IMR-90 (cell line): ENCODE measurements at regions not wholly inside any gene's neighbourhood (a gene's known extent, or its start where the extent isn't known, plus 50 kb on each side); places are given as distances from the start of the nearest gene placed in this dataset.

Experiments
- ATAC-seq: fragments of 200-7000 bp; cut with Tn5 transposase; 2 replicates; pipeline ENCODE4 v1.9.1; 2020; ENCODE audit warnings: low read depth, mild to moderate bottlenecking, moderate library complexity
- BruUV-seq: library from RNA; stranded (reverse); fragments of 400-500 nt; replicated peaks from 2 replicates; lab custom pipeline; 2021; lab: Mats Ljungman, UMichigan
- CTCF ChIA-PET: fragments of 300-600 bp; formaldehyde crosslinking; extraction: SDS; loops from one replicate; lab custom pipeline; 2021; ENCODE audit warnings: antibody characterized with exemption; lab: Yijun Ruan, JAX
- POLR2A ChIA-PET: fragments of 300-600 bp; sonication (Branson Sonifier 250); formaldehyde crosslinking; loops from one replicate; lab custom pipeline; 2022; ENCODE audit warnings: antibody characterized with exemption; ENCODE audit not compliant: unreplicated experiment; lab: Charles Lee
- DNase-seq: peaks from one replicate; pipeline ENCODE4 v3.0.0; 2013
- H2AFZ ChIP-seq: replicated peaks from 2 replicates; pipeline ENCODE3; 2013; ENCODE audit warnings: low read length, mild to moderate bottlenecking; ENCODE audit not compliant: poor library complexity
- H2AK5ac ChIP-seq: 2 replicates; pipeline ENCODE4 v1.6.1; 2013; ENCODE audit warnings: low read depth, low read length, inconsistent platforms
- H2AK9ac ChIP-seq: replicated peaks from 2 replicates; pipeline ENCODE3; 2013; ENCODE audit warnings: mild to moderate bottlenecking, low read depth, low read length, moderate library complexity; ENCODE audit not compliant: poor library complexity
- H2BK120ac ChIP-seq: 2 replicates; pipeline ENCODE4 v1.6.1; 2013; ENCODE audit warnings: low read depth, low read length, inconsistent platforms
- H2BK15ac ChIP-seq: 3 replicates; pipeline ENCODE4 v1.6.1; 2013; ENCODE audit warnings: low read depth, low read length, inconsistent platforms
- H2BK20ac ChIP-seq: 2 replicates; pipeline ENCODE4 v1.6.1; 2013; ENCODE audit warnings: low read depth, mild to moderate bottlenecking, inconsistent platforms, low read length, moderate library complexity
- H2BK5ac ChIP-seq: 2 replicates; pipeline ENCODE4 v1.6.1; 2013; ENCODE audit warnings: mild to moderate bottlenecking, low read depth, low read length, inconsistent platforms; ENCODE audit not compliant: poor library complexity, severe bottlenecking
- H3K14ac ChIP-seq: replicated peaks from 2 replicates; pipeline ENCODE4 v1.6.1; 2013; ENCODE audit warnings: low read depth, low read length, inconsistent platforms
- H3K18ac ChIP-seq: 2 replicates; pipeline ENCODE4 v1.6.1; 2013; ENCODE audit warnings: low read depth, low read length, control low read depth
- H3K23ac ChIP-seq: 2 replicates; pipeline ENCODE4 v1.6.1; 2013; ENCODE audit warnings: low read depth, low read length, inconsistent platforms
- H3K27ac ChIP-seq: 2 replicates; pipeline ENCODE4 v1.5.1; 2013; ENCODE audit warnings: mild to moderate bottlenecking, control low read depth, low read length; ENCODE audit not compliant: insufficient read depth
- H3K27me3 ChIP-seq: 2 replicates; pipeline ENCODE4 v1.6.1; 2013; ENCODE audit warnings: low read length; ENCODE audit not compliant: control insufficient read depth, insufficient read depth
- H3K36me3 ChIP-seq: 2 replicates; pipeline ENCODE4 v1.6.1; 2013; ENCODE audit warnings: low read length, mixed read lengths; ENCODE audit not compliant: control insufficient read depth, insufficient read depth
- H3K4ac ChIP-seq: 2 replicates; pipeline ENCODE4 v1.6.1; 2013; ENCODE audit warnings: low read depth, low read length, inconsistent platforms
- H3K4me1 ChIP-seq: 2 replicates; pipeline ENCODE4 v1.6.1; 2013; ENCODE audit warnings: low read length, mixed read lengths; ENCODE audit not compliant: control insufficient read depth, insufficient read depth
- H3K4me2 ChIP-seq: 2 replicates; pipeline ENCODE4 v1.6.1; 2013; ENCODE audit warnings: low read depth, mild to moderate bottlenecking, control low read depth, low read length, moderate library complexity
- H3K4me3 ChIP-seq: 2 replicates; pipeline ENCODE4 v1.5.1; 2013; ENCODE audit warnings: low read depth, mild to moderate bottlenecking, control low read depth, low read length, moderate library complexity; ENCODE audit not compliant: insufficient read depth
- H3K56ac ChIP-seq: 2 replicates; pipeline ENCODE4 v1.6.1; 2013; ENCODE audit warnings: low read length, inconsistent platforms; ENCODE audit not compliant: insufficient read depth; ENCODE audit errors: extremely low read depth
- H3K79me1 ChIP-seq, 2 experiments: 2 replicates each; pipeline ENCODE4 v1.6.1; 2013; ENCODE audit warnings: low read length in 2 of 2, inconsistent platforms in 1 of 2, low read depth in 1 of 2
- H3K9ac ChIP-seq: 2 replicates; pipeline ENCODE4 v1.6.1; 2013; ENCODE audit warnings: low read depth, low read length, control low read depth
- H3K9me1 ChIP-seq: 2 replicates; pipeline ENCODE4 v1.6.1; 2013; ENCODE audit warnings: low read length, inconsistent platforms; ENCODE audit not compliant: insufficient read depth
- H3K9me3 ChIP-seq: 2 replicates; pipeline ENCODE4 v1.6.1; 2013; ENCODE audit warnings: low read length; ENCODE audit not compliant: control insufficient read depth, insufficient read depth
- H4K20me1 ChIP-seq: 2 replicates; pipeline ENCODE4 v1.6.1; 2013; ENCODE audit warnings: low read length, inconsistent platforms; ENCODE audit not compliant: insufficient read depth
- H4K5ac ChIP-seq: 2 replicates; pipeline ENCODE4 v1.6.1; 2013; ENCODE audit warnings: mild to moderate bottlenecking, low read depth, low read length, control low read depth
- H4K8ac ChIP-seq, 2 experiments: 2 replicates each; pipeline ENCODE4 v1.6.1; 2013; ENCODE audit warnings: low read depth in 2 of 2, low read length in 2 of 2, control low read depth in 1 of 2, inconsistent platforms in 1 of 2
- H4K91ac ChIP-seq: 2 replicates; pipeline ENCODE4 v1.6.1; 2013; ENCODE audit warnings: low read depth, low read length, inconsistent platforms; ENCODE audit not compliant: insufficient read depth
- BHLHE40 ChIP-seq: fragments of 150-350 bp; IDR thresholded peaks from 2 replicates; pipeline ENCODE4 v1.6.1; 2016; ENCODE audit warnings: mild to moderate bottlenecking, low read depth, low read length
- CEBPB ChIP-seq: IDR thresholded peaks from 2 replicates; pipeline ENCODE4 v1.6.1; 2012; ENCODE audit warnings: low read depth, low read length, improper control_type of control experiment
- CHD1 ChIP-seq: IDR thresholded peaks from 2 replicates; pipeline ENCODE4 v1.6.1; 2012; ENCODE audit warnings: low read depth, low read length, improper control_type of control experiment
- FOS ChIP-seq: fragments of 150-350 bp; IDR thresholded peaks from 2 replicates; pipeline ENCODE4 v1.6.1; 2016; ENCODE audit warnings: low read depth, low read length
- MAFK ChIP-seq: IDR thresholded peaks from 2 replicates; pipeline ENCODE4 v1.6.1; 2012; ENCODE audit warnings: low read depth, low read length, improper control_type of control experiment
- MAZ ChIP-seq: IDR thresholded peaks from 2 replicates; pipeline ENCODE4 v1.6.1; 2012; ENCODE audit warnings: low read depth, mild to moderate bottlenecking, low read length, improper control_type of control experiment, moderate library complexity, borderline replicate concordance
- NFE2L2 ChIP-seq: fragments of 150-350 bp; IDR thresholded peaks from 2 replicates; pipeline ENCODE4 v1.6.1; 2016; ENCODE audit warnings: low read depth, mild to moderate bottlenecking, low read length
- RAD21 ChIP-seq: IDR thresholded peaks from 2 replicates; pipeline ENCODE4 v1.6.1; 2012; ENCODE audit warnings: low read length, improper control_type of control experiment
- RCOR1 ChIP-seq: IDR thresholded peaks from 2 replicates; pipeline ENCODE4 v1.6.1; 2012; ENCODE audit warnings: mild to moderate bottlenecking, low read length, improper control_type of control experiment; ENCODE audit not compliant: insufficient replicate concordance
- SMC3 ChIP-seq: fragments of 150-350 bp; IDR thresholded peaks from 2 replicates; pipeline ENCODE4 v1.6.1; 2016; ENCODE audit warnings: low read depth, mild to moderate bottlenecking, antibody characterized with exemption, low read length, moderate library complexity
- WGBS, 2 experiments: methylation state at CpG; one replicate each; pipeline versions ENCODE4 v1.1.5 to v1.1.7; 2013; ENCODE audit warnings: missing lambda C conversion rate in 2 of 2; ENCODE audit not compliant: insufficient read length in 1 of 2; ENCODE audit errors: extremely low coverage in 2 of 2; 5-methylcytosine and 5-hydroxymethylcytosine counted together
- dilution Hi-C: fragments of 300-500 bp; cut with HindIII; formaldehyde crosslinking; loops from one replicate; pipeline ENCODE4 v1.14.3; 2018; ENCODE audit warnings: low sequenced_read_pairs; ENCODE audit not compliant: unreplicated experiment
- in situ Hi-C: fragments of 300-500 bp; cut with MboI; formaldehyde crosslinking; loops from 3 replicates; pipeline ENCODE4 v1.14.3; 2019; ENCODE audit warnings: low sequenced_read_pairs, inconsistent platforms, mixed read lengths
- intact Hi-C: fragments of 100-400 bp; cut with micrococcal nuclease; formaldehyde crosslinking; loops from 2 replicates; pipeline ENCODE4 v1.10.0; 2022
- TF ChIP-seq, protein P1 (sequence below): fragments of 150-350 bp; IDR thresholded peaks from 2 replicates; pipeline ENCODE4 v1.6.1; 2017; ENCODE audit warnings: mild to moderate bottlenecking, antibody characterized with exemption, low read length, low read depth
- TF ChIP-seq, protein P2 (sequence below): conservative IDR thresholded peaks from 2 replicates; pipeline ENCODE4 v1.5.1; 2012; ENCODE audit warnings: mild to moderate bottlenecking, low read depth, low read length, improper control_type of control experiment
- TF ChIP-seq, protein P3 (sequence below): fragments of 150-350 bp; IDR thresholded peaks from 2 replicates; pipeline ENCODE4 v1.6.1; 2016; ENCODE audit warnings: low read depth, mild to moderate bottlenecking, low read length, moderate library complexity, borderline replicate concordance

DNA sequence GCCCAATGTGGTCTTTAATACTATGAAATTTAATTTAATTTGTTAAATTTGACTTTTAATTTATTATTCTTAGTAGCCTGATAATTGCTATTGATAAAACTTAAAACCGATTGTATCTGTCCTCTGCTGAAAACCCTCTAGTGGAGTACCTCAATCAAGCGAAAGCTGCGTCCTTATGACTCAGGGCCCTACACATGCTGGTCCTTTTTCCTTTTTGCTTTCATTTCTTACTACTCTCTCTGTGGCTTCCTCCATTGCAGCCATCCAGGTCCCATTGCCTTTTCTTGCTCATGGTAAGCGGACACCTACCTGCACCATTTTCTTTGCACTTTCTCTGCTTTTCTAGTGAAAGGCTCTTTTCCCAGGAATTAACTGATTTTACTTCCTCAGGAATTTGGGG, 301.1 kb downstream of the INHBA start:
- no peaks in the 10 kb centered on the region for H3K79me1 ChIP-seq
- no peak overlapping the region for H2BK120ac ChIP-seq
- no peak overlapping the region for H3K4ac ChIP-seq
- H3K18ac ChIP-seq = no peak overlapping the region
- CTCF ChIA-PET = no interaction called here
- H4K91ac ChIP-seq = no peak overlapping the region
- no peak for DNase-seq
- H3K23ac ChIP-seq = no peak overlapping the region
- intact Hi-C loops (no loop called here), dilution Hi-C loops (no loop called here), in situ Hi-C loops (no loop called here)
- no peak overlapping the region for H3K4me3 ChIP-seq
- H2AK9ac ChIP-seq = no peak overlapping the region
- H2AFZ ChIP-seq = no peak overlapping the region
- no peak overlapping the region for H4K5ac ChIP-seq
- ATAC-seq = no peak
- no peak overlapping the region for H3K27ac ChIP-seq
- H3K36me3 ChIP-seq = no peaks in the 10 kb centered on the region
- WGBS, 2 experiments = 100% methylated on average over 1 of the region's 4 CpGs; no CpG with 5 or more reads in 1 of the 2 experiments
- H3K9ac ChIP-seq = no peak overlapping the region
- no peaks in the 10 kb centered on the region for H4K20me1 ChIP-seq
- no peak for TF ChIP-seq CEBPB
- no peak for TF ChIP-seq SMC3
- no peak for TF ChIP-seq MAFK
- no peak for TF ChIP-seq NFE2L2
- no peak for TF ChIP-seq CHD1
- no peak for TF ChIP-seq FOS
- TF ChIP-seq, protein P1, sequence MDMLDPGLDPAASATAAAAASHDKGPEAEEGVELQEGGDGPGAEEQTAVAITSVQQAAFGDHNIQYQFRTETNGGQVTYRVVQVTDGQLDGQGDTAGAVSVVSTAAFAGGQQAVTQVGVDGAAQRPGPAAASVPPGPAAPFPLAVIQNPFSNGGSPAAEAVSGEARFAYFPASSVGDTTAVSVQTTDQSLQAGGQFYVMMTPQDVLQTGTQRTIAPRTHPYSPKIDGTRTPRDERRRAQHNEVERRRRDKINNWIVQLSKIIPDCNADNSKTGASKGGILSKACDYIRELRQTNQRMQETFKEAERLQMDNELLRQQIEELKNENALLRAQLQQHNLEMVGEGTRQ = no peak
- no peak for TF ChIP-seq BHLHE40
- TF ChIP-seq, protein P2, sequence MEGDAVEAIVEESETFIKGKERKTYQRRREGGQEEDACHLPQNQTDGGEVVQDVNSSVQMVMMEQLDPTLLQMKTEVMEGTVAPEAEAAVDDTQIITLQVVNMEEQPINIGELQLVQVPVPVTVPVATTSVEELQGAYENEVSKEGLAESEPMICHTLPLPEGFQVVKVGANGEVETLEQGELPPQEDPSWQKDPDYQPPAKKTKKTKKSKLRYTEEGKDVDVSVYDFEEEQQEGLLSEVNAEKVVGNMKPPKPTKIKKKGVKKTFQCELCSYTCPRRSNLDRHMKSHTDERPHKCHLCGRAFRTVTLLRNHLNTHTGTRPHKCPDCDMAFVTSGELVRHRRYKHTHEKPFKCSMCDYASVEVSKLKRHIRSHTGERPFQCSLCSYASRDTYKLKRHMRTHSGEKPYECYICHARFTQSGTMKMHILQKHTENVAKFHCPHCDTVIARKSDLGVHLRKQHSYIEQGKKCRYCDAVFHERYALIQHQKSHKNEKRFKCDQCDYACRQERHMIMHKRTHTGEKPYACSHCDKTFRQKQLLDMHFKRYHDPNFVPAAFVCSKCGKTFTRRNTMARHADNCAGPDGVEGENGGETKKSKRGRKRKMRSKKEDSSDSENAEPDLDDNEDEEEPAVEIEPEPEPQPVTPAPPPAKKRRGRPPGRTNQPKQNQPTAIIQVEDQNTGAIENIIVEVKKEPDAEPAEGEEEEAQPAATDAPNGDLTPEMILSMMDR = no peak
- no peak for TF ChIP-seq RAD21
- TF ChIP-seq MAZ = no peak
- no peak for TF ChIP-seq RCOR1
- TF ChIP-seq, protein P3, sequence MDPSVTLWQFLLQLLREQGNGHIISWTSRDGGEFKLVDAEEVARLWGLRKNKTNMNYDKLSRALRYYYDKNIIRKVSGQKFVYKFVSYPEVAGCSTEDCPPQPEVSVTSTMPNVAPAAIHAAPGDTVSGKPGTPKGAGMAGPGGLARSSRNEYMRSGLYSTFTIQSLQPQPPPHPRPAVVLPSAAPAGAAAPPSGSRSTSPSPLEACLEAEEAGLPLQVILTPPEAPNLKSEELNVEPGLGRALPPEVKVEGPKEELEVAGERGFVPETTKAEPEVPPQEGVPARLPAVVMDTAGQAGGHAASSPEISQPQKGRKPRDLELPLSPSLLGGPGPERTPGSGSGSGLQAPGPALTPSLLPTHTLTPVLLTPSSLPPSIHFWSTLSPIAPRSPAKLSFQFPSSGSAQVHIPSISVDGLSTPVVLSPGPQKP = no peak
- no peaks in the 10 kb centered on the region for H3K27me3 ChIP-seq
- H3K4me2 ChIP-seq = no peak overlapping the region
- no peak overlapping the region for H3K14ac ChIP-seq
- no peak overlapping the region for H3K56ac ChIP-seq
- no peak overlapping the region for H2BK5ac ChIP-seq
- no peaks in the 10 kb centered on the region for H3K9me3 ChIP-seq
- no peak overlapping the region for H4K8ac ChIP-seq
- no peaks in the 10 kb centered on the region; the same call in 1 of the 2 replicates for H3K4me1 ChIP-seq
- POLR2A ChIA-PET = no interaction called here
- BruUV-seq = no TSS peak
- no peak overlapping the region for H2AK5ac ChIP-seq
- no peak overlapping the region for H2BK20ac ChIP-seq
- H2BK15ac ChIP-seq = no peak overlapping the region
- H3K9me1 ChIP-seq = no peaks in the 10 kb centered on the region
